ENCODE measurements at regions not wholly inside any gene's neighbourhood (a gene's known extent, or its start where the extent isn't known, plus 50 kb on each side); places are given as distances from the start of the nearest gene placed in this dataset.
A peak's percentile ranks its signal among the peaks of the same experiment; 100 is the strongest.
"Not testable (repeated sequence)": the region's sequence is repeated elsewhere in the genome, so short reads cannot be mapped to it uniquely, and the experiment has no call there.

- DNase-seq: no peak
These were observed 597.1 kb upstream of the B3GAT1 start for GRCh38 chr11:135009125-135009524.

GRCh38 chr11:135008412-135008811 is 596.4 kb upstream of the B3GAT1 start:
- DNase-seq: no peak

- DNase-seq: peak; percentile 34
These were observed 596.0 kb upstream of the B3GAT1 start for GRCh38 chr11:135008001-135008405.

- no peak for DNase-seq
These were observed 594.8 kb upstream of the B3GAT1 start for GRCh38 chr11:135006800-135007199.

- no peak for DNase-seq
These were observed 592.5 kb upstream of the B3GAT1 start for GRCh38 chr11:135004495-135004894.

GRCh38 chr11:135002236-135002635 is 590.2 kb upstream of the B3GAT1 start:
- DNase-seq: no peak

GRCh38 chr11:135001581-135001980 is 589.5 kb upstream of the B3GAT1 start:
- DNase-seq: no peak

GRCh38 chr11:135001065-135001464 is 589.0 kb upstream of the B3GAT1 start:
- DNase-seq: not testable (repeated sequence)

GRCh38 chr11:134999590-134999989 is 587.5 kb upstream of the B3GAT1 start:
- DNase-seq: no peak

GRCh38 chr11:134997652-134998320 is 585.7 kb upstream of the B3GAT1 start:
- DNase-seq: no peak

GRCh38 chr11:134995741-134996140 is 583.7 kb upstream of the B3GAT1 start:
- no peak for DNase-seq

GRCh38 chr11:134994431-134994830 is 582.4 kb upstream of the B3GAT1 start:
- DNase-seq: no peak

GRCh38 chr11:134993691-134994243 is 581.7 kb upstream of the B3GAT1 start:
- DNase-seq: no peak

- no peak for DNase-seq
These were observed 580.9 kb upstream of the B3GAT1 start for GRCh38 chr11:134992981-134993380.

GRCh38 chr11:134988495-134988894 is 576.5 kb upstream of the B3GAT1 start:
- DNase-seq: no peak

GRCh38 chr11:134987822-134988221 is 575.8 kb upstream of the B3GAT1 start:
- no peak for DNase-seq

GRCh38 chr11:134987223-134987768 is 575.3 kb upstream of the B3GAT1 start:
- no peak for DNase-seq

GRCh38 chr11:134984421-134984820 is 572.4 kb upstream of the B3GAT1 start:
- no peak for DNase-seq

- DNase-seq: not testable (repeated sequence)
These were observed 570.4 kb upstream of the B3GAT1 start for GRCh38 chr11:134982432-134982831.

- DNase-seq: no peak
These were observed 569.8 kb upstream of the B3GAT1 start for GRCh38 chr11:134981835-134982234.

GRCh38 chr11:134980819-134981710 is 569.0 kb upstream of the B3GAT1 start:
- DNase-seq: no peak

- DNase-seq: not testable (repeated sequence)
These were observed 567.0 kb upstream of the B3GAT1 start for GRCh38 chr11:134979089-134979457.

GRCh38 chr11:134978388-134979088 is 566.5 kb upstream of the B3GAT1 start:
- DNase-seq: no peak
